Endothelial cell of umbilical vein (primary cell): ENCODE measurements at regions not wholly inside any gene's neighbourhood (a gene's known extent, or its start where the extent isn't known, plus 50 kb on each side); places are given as distances from the start of the nearest gene placed in this dataset.
A peak's percentile ranks its signal among the peaks of the same experiment; 100 is the strongest.

Experiments used
- BruUV-seq: library from RNA; stranded (reverse); fragments of 400-500 nt; replicated peaks from 2 replicates; lab custom pipeline; 2021; lab: Mats Ljungman, UMichigan
- CTCF ChIA-PET: fragments of 300-600, 350-600 bp; sonication (Branson Sonifier 250); formaldehyde crosslinking; loops from one replicate; lab custom pipeline; 2021; ENCODE audit warnings: antibody characterized with exemption, inconsistent platforms; lab: Charles Lee
- POLR2A ChIA-PET: fragments of 300-600, 350-600 bp; sonication (Branson Sonifier 250); formaldehyde crosslinking; loops from one replicate; lab custom pipeline; 2021; ENCODE audit warnings: antibody characterized with exemption, inconsistent platforms; lab: Charles Lee
- DNase-seq: peaks from one replicate; pipeline ENCODE4 v3.0.0-alpha.2; 2011; ENCODE audit warnings: low read depth, low spot score
- FAIRE-seq: peaks from 2 replicates; lab custom pipeline; 2011; peaks lifted over from hg19 to GRCh38; lab: Jason Lieb, UNC
- H2AFZ ChIP-seq: 2 replicates; pipeline ENCODE4 v1.6.0; 2012; ENCODE audit warnings: low read depth, low read length, control low read depth, inconsistent platforms
- H3K27ac ChIP-seq: 2 replicates; pipeline ENCODE4 v1.5.1; 2011; ENCODE audit warnings: low read depth, mild to moderate bottlenecking, control low read depth, low read length, moderate library complexity; ENCODE audit not compliant: insufficient read depth
- H3K27me3 ChIP-seq, 2 experiments: 2 replicates each; pipeline versions ENCODE4 v1.6.0 to v1.6.1; 2011; ENCODE audit warnings: low read length in 2 of 2, mixed read lengths in 1 of 2; ENCODE audit not compliant: control insufficient read depth in 2 of 2, insufficient read depth in 2 of 2
- H3K36me3 ChIP-seq, 2 experiments: 2 replicates in 1 of 2; 3 replicates in 1 of 2; pipeline ENCODE4 v1.5.1; 2011; ENCODE audit warnings: low read length in 2 of 2, mild to moderate bottlenecking in 1 of 2, moderate library complexity in 1 of 2; ENCODE audit not compliant: control insufficient read depth in 2 of 2, insufficient read depth in 2 of 2; ENCODE audit errors: extremely low read depth in 1 of 2
- H3K4me1 ChIP-seq: 3 replicates; pipeline ENCODE4 v1.5.1; 2011; ENCODE audit warnings: mild to moderate bottlenecking, low read length; ENCODE audit not compliant: control insufficient read depth, insufficient read depth; ENCODE audit errors: extremely low read depth
- H3K4me2 ChIP-seq: 2 replicates; pipeline ENCODE4 v1.6.1; 2011; ENCODE audit warnings: low read length, control low read depth, mixed read lengths; ENCODE audit not compliant: insufficient read depth
- H3K4me3 ChIP-seq, 3 experiments: fragments of 200-600 bp in 1 of 3; sonication (generic), shearing (Covaris generic) in 1 of 3; replicated peaks in 1 of 3; 2 replicates each; pipeline ENCODE4 v1.5.1; 2011 to 2016; ENCODE audit warnings: control low read depth in 3 of 3, low read length in 3 of 3, mild to moderate bottlenecking in 2 of 3, inconsistent platforms in 1 of 3, low read depth in 1 of 3, moderate library complexity in 1 of 3; ENCODE audit not compliant: insufficient read depth in 1 of 3
- H3K79me2 ChIP-seq: 2 replicates; pipeline ENCODE4 v1.6.0; 2012; ENCODE audit warnings: low read length, inconsistent platforms; ENCODE audit not compliant: control insufficient read depth, insufficient read depth
- H3K9ac ChIP-seq: replicated peaks from 2 replicates; pipeline ENCODE3; 2011; ENCODE audit warnings: low read length, control low read depth; ENCODE audit not compliant: insufficient read depth; ENCODE audit errors: extremely low read depth
- H3K9me1 ChIP-seq: replicated peaks from 3 replicates; pipeline ENCODE4 v1.6.0; 2011; ENCODE audit warnings: mild to moderate bottlenecking, low read length; ENCODE audit not compliant: control insufficient read depth, insufficient read depth; ENCODE audit errors: extremely low read depth
- H3K9me3 ChIP-seq: replicated peaks from 2 replicates; pipeline ENCODE4 v1.5.1; 2012; ENCODE audit warnings: low read length, inconsistent platforms; ENCODE audit not compliant: control insufficient read depth, insufficient read depth
- H4K20me1 ChIP-seq: replicated peaks from 2 replicates; pipeline ENCODE3; 2011; ENCODE audit warnings: mild to moderate bottlenecking, low read length; ENCODE audit not compliant: control insufficient read depth, insufficient read depth; ENCODE audit errors: extremely low read depth
- EZH2 ChIP-seq: IDR thresholded peaks from 2 replicates; pipeline ENCODE4 v1.6.1; 2012; ENCODE audit warnings: borderline replicate concordance, low read depth, mild to moderate bottlenecking, moderate library complexity, low read length, inconsistent platforms; ENCODE audit not compliant: severe bottlenecking
- FOS ChIP-seq: IDR thresholded peaks from 2 replicates; pipeline ENCODE4 v1.6.1; 2011; ENCODE audit warnings: mild to moderate bottlenecking, low read length, moderate library complexity, borderline replicate concordance; ENCODE audit not compliant: insufficient read depth
- GATA2 ChIP-seq: IDR thresholded peaks from 2 replicates; pipeline ENCODE4 v1.7.0; 2011; ENCODE audit warnings: low read depth, mild to moderate bottlenecking, moderate library complexity, mixed read lengths, low read length; ENCODE audit not compliant: insufficient read length, insufficient read depth
- JUN ChIP-seq: IDR thresholded peaks from 2 replicates; pipeline ENCODE4 v1.6.1; 2011; ENCODE audit warnings: borderline replicate concordance, low read depth; ENCODE audit not compliant: insufficient read length, insufficient read depth
- MYC ChIP-seq: IDR thresholded peaks from one replicate; pipeline ENCODE4 v1.6.1; 2011; ENCODE audit warnings: mild to moderate bottlenecking, low read depth, low read length
- POLR2A ChIP-seq: IDR thresholded peaks from 2 replicates; pipeline ENCODE4 v1.6.1; 2012; ENCODE audit warnings: low read depth, mild to moderate bottlenecking, control low read depth, low read length
- POLR2AphosphoS5 ChIP-seq: IDR thresholded peaks from 2 replicates; pipeline ENCODE4 v1.6.1; 2012; ENCODE audit warnings: low read depth, mild to moderate bottlenecking, control low read depth, low read length, moderate library complexity; ENCODE audit not compliant: insufficient read depth
- dilution Hi-C: fragments of 300-500 bp; cut with MboI; formaldehyde crosslinking; loops from one replicate; pipeline ENCODE4 v1.15.0; 2019; ENCODE audit warnings: low sequenced_read_pairs; ENCODE audit not compliant: extremely low pct_ligation_motif_present
- intact Hi-C: fragments of 100-400 bp; cut with micrococcal nuclease; formaldehyde crosslinking; loops from one replicate; pipeline ENCODE4 v1.10.0; 2022
- TF ChIP-seq, protein P1 (sequence below), 2 donors: IDR thresholded peaks; 1 replicate in 1 of 2; 2 replicates in 1 of 2; pipeline ENCODE4 v1.5.1; 2011; ENCODE audit warnings: low read length in 2 of 2, mild to moderate bottlenecking in 2 of 2, moderate library complexity in 2 of 2, control low read depth in 1 of 2, inconsistent platforms in 1 of 2, low read depth in 1 of 2; ENCODE audit not compliant: insufficient read depth in 1 of 2; ENCODE audit errors: extremely low read depth in 1 of 2
- TF ChIP-seq, protein P2 (sequence below): IDR thresholded peaks from 2 replicates; pipeline ENCODE4 v1.6.1; 2011; ENCODE audit not compliant: insufficient read depth, insufficient read length

DNA sequence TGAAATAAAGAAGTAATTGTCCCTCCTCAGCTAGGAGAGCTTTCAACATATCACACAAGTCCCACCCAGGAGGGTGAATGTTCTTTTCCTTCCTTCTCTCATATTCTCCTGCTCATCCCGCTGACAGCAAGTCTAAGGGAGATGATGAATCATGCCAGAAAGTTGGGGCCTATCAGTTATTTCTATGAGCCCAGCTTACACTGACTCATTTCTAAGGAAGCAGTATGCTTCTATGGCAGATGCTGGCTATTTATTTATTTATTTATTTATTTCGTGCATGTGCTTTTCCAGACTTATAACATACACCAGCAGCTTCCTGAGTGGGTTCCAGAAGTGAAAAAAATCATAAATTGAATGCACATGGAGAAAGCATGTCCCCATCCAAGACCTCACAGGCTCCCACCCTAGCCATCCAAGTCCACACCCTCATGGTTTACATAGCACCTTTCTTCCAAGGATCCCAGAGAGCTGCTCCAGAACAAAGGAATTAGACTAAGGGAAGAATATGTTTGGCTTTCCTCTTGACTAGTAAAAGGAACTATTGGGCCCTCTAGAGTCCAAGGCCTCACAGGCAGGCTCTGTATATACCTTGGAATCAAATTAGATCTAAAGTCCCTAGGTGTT is 1074.2 kb upstream of the ZEB2 start:
- Histone ChIP-seq H3K27ac (peak overlapping the region; percentile 82), H2AFZ (peak overlapping the region; percentile 17)

More for the DNA sequence above, 1074.2 kb upstream of the ZEB2 start:
- FAIRE-seq (peak; percentile 79), DNase-seq (peak; percentile 87)
- no peaks in the 10 kb centered on the region for H3K79me2 ChIP-seq
- TF ChIP-seq EZH2 (no peak), POLR2AphosphoS5 (peak; percentile 28), FOS (peak; percentile 99), MYC (no peak), POLR2A (no peak), JUN (peak; percentile 63), GATA2 (peak; percentile 90)
- TF ChIP-seq, protein P1, sequence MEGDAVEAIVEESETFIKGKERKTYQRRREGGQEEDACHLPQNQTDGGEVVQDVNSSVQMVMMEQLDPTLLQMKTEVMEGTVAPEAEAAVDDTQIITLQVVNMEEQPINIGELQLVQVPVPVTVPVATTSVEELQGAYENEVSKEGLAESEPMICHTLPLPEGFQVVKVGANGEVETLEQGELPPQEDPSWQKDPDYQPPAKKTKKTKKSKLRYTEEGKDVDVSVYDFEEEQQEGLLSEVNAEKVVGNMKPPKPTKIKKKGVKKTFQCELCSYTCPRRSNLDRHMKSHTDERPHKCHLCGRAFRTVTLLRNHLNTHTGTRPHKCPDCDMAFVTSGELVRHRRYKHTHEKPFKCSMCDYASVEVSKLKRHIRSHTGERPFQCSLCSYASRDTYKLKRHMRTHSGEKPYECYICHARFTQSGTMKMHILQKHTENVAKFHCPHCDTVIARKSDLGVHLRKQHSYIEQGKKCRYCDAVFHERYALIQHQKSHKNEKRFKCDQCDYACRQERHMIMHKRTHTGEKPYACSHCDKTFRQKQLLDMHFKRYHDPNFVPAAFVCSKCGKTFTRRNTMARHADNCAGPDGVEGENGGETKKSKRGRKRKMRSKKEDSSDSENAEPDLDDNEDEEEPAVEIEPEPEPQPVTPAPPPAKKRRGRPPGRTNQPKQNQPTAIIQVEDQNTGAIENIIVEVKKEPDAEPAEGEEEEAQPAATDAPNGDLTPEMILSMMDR (IDR thresholded peaks at IDR 0.05; ENCODE audit: extremely low read depth in 1 of 2, insufficient read depth in 1 of 2, low read depth in 1 of 2, low read length in 2 of 2): peak in 1 of 2 donors; percentile 25
- TF ChIP-seq, protein P2, sequence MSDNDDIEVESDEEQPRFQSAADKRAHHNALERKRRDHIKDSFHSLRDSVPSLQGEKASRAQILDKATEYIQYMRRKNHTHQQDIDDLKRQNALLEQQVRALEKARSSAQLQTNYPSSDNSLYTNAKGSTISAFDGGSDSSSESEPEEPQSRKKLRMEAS: no peak
- POLR2A ChIA-PET: no interaction called here
- peak overlapping the region; percentile 46 for H3K4me2 ChIP-seq
- dilution Hi-C loops: no loop called here
- peak overlapping the region; percentile 17 for H3K9ac ChIP-seq
- H4K20me1 ChIP-seq: no peaks in the 10 kb centered on the region
- H3K4me3 ChIP-seq: no peak overlapping the region
- no peaks in the 10 kb centered on the region for H3K36me3 ChIP-seq
- H3K27me3 ChIP-seq: no peaks in the 10 kb centered on the region
- peaks cover 51% of the 10 kb centered on the region for H3K4me1 ChIP-seq
- H3K9me3 ChIP-seq: no peaks in the 10 kb centered on the region
- no peaks in the 10 kb centered on the region for H3K9me1 ChIP-seq
- BruUV-seq: no TSS peak
- CTCF ChIA-PET: interaction anchor here (1.2 to 1.3 kb wide), 2 partner anchors 159 to 929 kb away, joined by 3 read pairs; no protein-coding TSS in a partner anchor
- intact Hi-C loops: loop anchor here (1.0 to 10.0 kb wide), 9 partner anchors 151 to 1239 kb away; partner anchors contain the start of gene ZEB2
